SK-N-SH (cell line): ENCODE measurements at regions not wholly inside any gene's neighbourhood (a gene's known extent, or its start where the extent isn't known, plus 50 kb on each side); places are given as distances from the start of the nearest gene placed in this dataset.

Source experiments
- CTCF ChIP-seq: fragments of 200-600 bp; sonication (generic); IDR thresholded peaks from 2 replicates; pipeline ENCODE4 v1.6.1; 2017; ENCODE audit warnings: antibody characterized with exemption, mild to moderate bottlenecking, moderate library complexity
- FOSL2 ChIP-seq: IDR thresholded peaks from 2 replicates; pipeline ENCODE4 v1.4.0; 2012; ENCODE audit warnings: low read depth, mild to moderate bottlenecking, moderate library complexity, borderline replicate concordance
- YY1 ChIP-seq: IDR thresholded peaks from 2 replicates; pipeline ENCODE4 v1.4.0; 2012; ENCODE audit warnings: low read depth, mild to moderate bottlenecking

- no peak for TF ChIP-seq CTCF
- TF ChIP-seq FOSL2 = no peak
- TF ChIP-seq YY1 = no peak
These were observed 735.0 kb upstream of the RIOK2 start for GRCh38 chr5:97918057-97918456.
